IPS-NIHi7 (cell line): ENCODE measurements at regions not wholly inside any gene's neighbourhood (a gene's known extent, or its start where the extent isn't known, plus 50 kb on each side); places are given as distances from the start of the nearest gene placed in this dataset.

ENCODE experiments used
- DNase-seq: peaks from one replicate; pipeline ENCODE4 v3.0.0; 2012; ENCODE audit warnings: mixed read lengths; ENCODE audit errors: extremely low spot score

- DNase-seq, result no peak
Observed at GRCh38 chr1:110816945-110817344, 56.0 kb upstream of the CD53 start.

- DNase-seq, result no peak
Observed at GRCh38 chr1:110811529-110811928, 61.4 kb upstream of the CD53 start.

- no peak for DNase-seq
Observed at GRCh38 chr1:110800079-110800478, 72.9 kb upstream of the CD53 start.

GRCh38 chr1:110798691-110799256 is 74.2 kb upstream of the CD53 start:
- DNase-seq, result no peak

- no peak for DNase-seq
Observed at GRCh38 chr1:110788673-110789072, 84.3 kb upstream of the CD53 start.

GRCh38 chr1:110787328-110788071 is 85.4 kb upstream of the CD53 start:
- DNase-seq, result no peak

- DNase-seq, result no peak
Observed at GRCh38 chr1:110786802-110787327, 86.1 kb upstream of the CD53 start.

- DNase-seq, result no peak
Observed at GRCh38 chr1:110785612-110786011, 87.3 kb upstream of the CD53 start.

- no peak for DNase-seq
Observed at GRCh38 chr1:110785055-110785454, 87.9 kb upstream of the CD53 start.

- DNase-seq, result peak; percentile 83
Observed at GRCh38 chr1:110783292-110783918, 89.5 kb upstream of the CD53 start.

- no peak for DNase-seq
Observed at GRCh38 chr1:110781525-110781924, 91.4 kb upstream of the CD53 start.

GRCh38 chr1:110780600-110781484 is 92.1 kb upstream of the CD53 start:
- peak; percentile 81 for DNase-seq

GRCh38 chr1:110779636-110780035 is 93.3 kb upstream of the CD53 start:
- DNase-seq, result no peak

GRCh38 chr1:110778821-110779220 is 94.1 kb upstream of the CD53 start:
- DNase-seq, result no peak

- no peak for DNase-seq
Observed at GRCh38 chr1:110777228-110777627, 95.7 kb upstream of the CD53 start.

- DNase-seq, result no peak
Observed at GRCh38 chr1:110774398-110774797, 98.5 kb upstream of the CD53 start.

GRCh38 chr1:110773813-110774212 is 99.1 kb upstream of the KCNA3 start:
- DNase-seq, result no peak

- DNase-seq, result no peak
Observed at GRCh38 chr1:110771245-110772022, 96.7 kb upstream of the KCNA3 start.

GRCh38 chr1:110770832-110771231 is 96.1 kb upstream of the KCNA3 start:
- no peak for DNase-seq

GRCh38 chr1:110768605-110769004 is 93.9 kb upstream of the KCNA3 start:
- DNase-seq, result no peak

GRCh38 chr1:110766336-110766647 is 91.6 kb upstream of the KCNA3 start:
- DNase-seq, result no peak
